ENCODE measurements at regions not wholly inside any gene's neighbourhood (a gene's known extent, or its start where the extent isn't known, plus 50 kb on each side); places are given as distances from the start of the nearest gene placed in this dataset.

DNA sequence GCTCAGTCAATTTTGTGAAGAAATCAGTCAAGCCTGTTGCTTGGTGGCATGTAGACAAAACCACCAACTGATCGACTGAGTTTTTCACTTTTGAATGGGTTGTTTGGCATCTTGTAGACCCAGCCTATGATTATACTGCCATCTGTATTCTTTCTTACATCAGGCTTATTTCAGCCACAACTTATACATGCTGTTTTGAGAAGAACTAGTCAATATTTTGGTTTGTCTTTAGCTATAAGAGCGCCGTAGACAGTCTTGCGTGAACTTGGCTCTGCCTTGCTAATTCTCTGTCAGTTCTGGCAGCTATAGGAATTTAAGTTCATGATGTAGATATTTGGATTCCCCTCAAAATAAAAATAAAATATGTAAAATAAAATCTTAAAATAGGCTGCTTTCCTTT is 742.0 kb upstream of the FANCL start:
- no peak overlapping the region for H3K27ac Mint-ChIP-seq
- no peaks in the 10 kb centered on the region for H3K36me3 ChIP-seq (replicated peaks in 1 of 2; ENCODE audit: control extremely low read depth in 1 of 2, control insufficient read depth in 1 of 2, extremely low read depth in 1 of 2, insufficient read depth in 2 of 2, low read length in 1 of 2)
- no peaks in the 10 kb centered on the region for H3K4me1 ChIP-seq (ENCODE audit: control insufficient read depth in 2 of 2, insufficient read depth in 2 of 2, low read length in 2 of 2)
- peaks cover 26% of the 10 kb centered on the region for H3K27me3 Mint-ChIP-seq
- no peak overlapping the region for H3K9ac ChIP-seq (ENCODE audit: low read length)
- no peak overlapping the region for H3K4me3 Mint-ChIP-seq
- H3K4me3 ChIP-seq (ENCODE audit: control extremely low read depth in 1 of 5, extremely low read depth in 1 of 5, insufficient read depth in 1 of 5, low read depth in 2 of 5, low read length in 4 of 5): no peak overlapping the region
- CTCF ChIA-PET: no interaction called here
- H4K20me1 ChIP-seq (ENCODE audit: control insufficient read depth, insufficient read depth, low read length, poor library complexity, severe bottlenecking): no peaks in the 10 kb centered on the region
- H3K27ac ChIP-seq (ENCODE audit: low read length in 2 of 2): no peak overlapping the region
- ATAC-seq (ENCODE audit: low read depth): no peak
- intact Hi-C loops (cut with micrococcal nuclease): no loop called here
- no peak overlapping the region for H2AFZ ChIP-seq (ENCODE audit: insufficient read depth, low read depth, low read length, poor library complexity, severe bottlenecking)
- TF ChIP-seq, protein P1, sequence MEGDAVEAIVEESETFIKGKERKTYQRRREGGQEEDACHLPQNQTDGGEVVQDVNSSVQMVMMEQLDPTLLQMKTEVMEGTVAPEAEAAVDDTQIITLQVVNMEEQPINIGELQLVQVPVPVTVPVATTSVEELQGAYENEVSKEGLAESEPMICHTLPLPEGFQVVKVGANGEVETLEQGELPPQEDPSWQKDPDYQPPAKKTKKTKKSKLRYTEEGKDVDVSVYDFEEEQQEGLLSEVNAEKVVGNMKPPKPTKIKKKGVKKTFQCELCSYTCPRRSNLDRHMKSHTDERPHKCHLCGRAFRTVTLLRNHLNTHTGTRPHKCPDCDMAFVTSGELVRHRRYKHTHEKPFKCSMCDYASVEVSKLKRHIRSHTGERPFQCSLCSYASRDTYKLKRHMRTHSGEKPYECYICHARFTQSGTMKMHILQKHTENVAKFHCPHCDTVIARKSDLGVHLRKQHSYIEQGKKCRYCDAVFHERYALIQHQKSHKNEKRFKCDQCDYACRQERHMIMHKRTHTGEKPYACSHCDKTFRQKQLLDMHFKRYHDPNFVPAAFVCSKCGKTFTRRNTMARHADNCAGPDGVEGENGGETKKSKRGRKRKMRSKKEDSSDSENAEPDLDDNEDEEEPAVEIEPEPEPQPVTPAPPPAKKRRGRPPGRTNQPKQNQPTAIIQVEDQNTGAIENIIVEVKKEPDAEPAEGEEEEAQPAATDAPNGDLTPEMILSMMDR (IDR thresholded peaks at IDR 0.05): no peak
- TF ChIP-seq EZH2 (IDR thresholded peaks at IDR 0.05; ENCODE audit: borderline replicate concordance, insufficient read depth, low read depth, low read length, poor library complexity, severe bottlenecking): no peak
- H3K79me2 ChIP-seq (ENCODE audit: control insufficient read depth, insufficient read depth, low read length): no peaks in the 10 kb centered on the region
- peaks cover 0 to 9% (median 1%) of the 10 kb centered on the region in 4 experiments for H3K27me3 ChIP-seq (replicated peaks in 1 of 4; ENCODE audit: control extremely low read depth in 1 of 4, control insufficient read depth in 3 of 4, insufficient read depth in 4 of 4, low read length in 3 of 4)
- no peak overlapping the region for H3K4me2 ChIP-seq (replicated peaks; ENCODE audit: low read depth, low read length, poor library complexity, severe bottlenecking)
- POLR2A ChIA-PET: no interaction called here
- H3K9me3 Mint-ChIP-seq (ENCODE audit: insufficient read depth): no peaks in the 10 kb centered on the region
- WGBS (ENCODE audit: insufficient coverage): no CpG with 5 or more reads among the region's 4 CpGs
- no peaks in the 10 kb centered on the region for H3K9me3 ChIP-seq (ENCODE audit: control extremely low read depth in 1 of 3, control insufficient read depth in 2 of 3, insufficient read depth in 1 of 3, low read length in 2 of 3)
- no peak for DNase-seq
- no peaks in the 10 kb centered on the region for H3K4me1 Mint-ChIP-seq

DNA sequence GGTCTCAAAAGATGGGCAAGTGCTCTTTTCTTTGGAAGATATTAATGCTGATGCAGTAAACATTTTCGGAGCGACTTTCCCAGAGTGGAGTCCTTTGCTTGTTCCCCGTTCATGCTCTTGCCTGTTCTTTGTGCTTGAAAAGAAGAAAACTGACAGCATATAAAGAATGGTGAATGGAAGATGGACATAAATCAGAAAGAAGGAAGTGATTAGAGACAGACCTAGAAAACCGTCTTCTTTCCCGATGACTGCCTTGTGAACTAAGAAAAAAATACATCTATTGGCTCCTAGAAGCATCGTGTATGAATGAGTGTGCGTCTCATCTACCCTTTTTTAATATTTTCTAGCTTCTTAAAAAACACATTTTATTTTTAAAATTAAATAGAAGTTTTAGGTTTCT is 740.1 kb upstream of the FANCL start:
- Histone ChIP-seq H4K20me1 (ENCODE audit: control insufficient read depth, insufficient read depth, low read length, poor library complexity, severe bottlenecking) (no peaks in the 10 kb centered on the region), H3K4me2 (replicated peaks; ENCODE audit: low read depth, low read length, poor library complexity, severe bottlenecking) (no peak overlapping the region), H3K4me3 (ENCODE audit: control extremely low read depth in 1 of 5, extremely low read depth in 1 of 5, insufficient read depth in 1 of 5, low read depth in 2 of 5, low read length in 4 of 5) (no peak overlapping the region), H3K27ac (ENCODE audit: low read length in 2 of 2) (no peak overlapping the region), H3K36me3 (replicated peaks in 1 of 2; ENCODE audit: control extremely low read depth in 1 of 2, control insufficient read depth in 1 of 2, extremely low read depth in 1 of 2, insufficient read depth in 2 of 2, low read length in 1 of 2) (no peaks in the 10 kb centered on the region), H3K9me3 (ENCODE audit: control extremely low read depth in 1 of 3, control insufficient read depth in 2 of 3, insufficient read depth in 1 of 3, low read length in 2 of 3) (no peaks in the 10 kb centered on the region), H3K27me3 (replicated peaks in 1 of 4; ENCODE audit: control extremely low read depth in 1 of 4, control insufficient read depth in 3 of 4, insufficient read depth in 4 of 4, low read length in 3 of 4) (peaks cover 0 to 9% (median 1%) of the 10 kb centered on the region in 4 experiments), H2AFZ (ENCODE audit: insufficient read depth, low read depth, low read length, poor library complexity, severe bottlenecking) (no peak overlapping the region), H3K79me2 (ENCODE audit: control insufficient read depth, insufficient read depth, low read length) (no peaks in the 10 kb centered on the region), H3K4me1 (ENCODE audit: control insufficient read depth in 2 of 2, insufficient read depth in 2 of 2, low read length in 2 of 2) (no peaks in the 10 kb centered on the region), H3K9ac (ENCODE audit: low read length) (no peak overlapping the region)
- 81% methylated on average over 3 of the region's 7 CpGs for WGBS (ENCODE audit: insufficient coverage)
- ATAC-seq (ENCODE audit: low read depth) (no peak), DNase-seq (no peak)
- Mint-ChIP-seq H3K4me3 (no peak overlapping the region), H3K27ac (no peak overlapping the region), H3K27me3 (peaks cover 32% of the 10 kb centered on the region), H3K4me1 (no peaks in the 10 kb centered on the region), H3K9me3 (ENCODE audit: insufficient read depth) (no peaks in the 10 kb centered on the region)
- POLR2A ChIA-PET: no interaction called here
- TF ChIP-seq, protein P1 (IDR thresholded peaks at IDR 0.05): no peak
- no peak for TF ChIP-seq EZH2 (IDR thresholded peaks at IDR 0.05; ENCODE audit: borderline replicate concordance, insufficient read depth, low read depth, low read length, poor library complexity, severe bottlenecking)
- CTCF ChIA-PET: no interaction called here
- intact Hi-C loops (cut with micrococcal nuclease): no loop called here
